ENCODE measurements at regions not wholly inside any gene's neighbourhood (a gene's known extent, or its start where the extent isn't known, plus 50 kb on each side); places are given as distances from the start of the nearest gene placed in this dataset.

GRCh38 chr6:139762587-139763031 is 388.2 kb upstream of the CITED2 start:
- Histone ChIP-seq H3K4me1 (ENCODE audit: control insufficient read depth, insufficient read depth, low read length) (no peaks in the 10 kb centered on the region), H3K9ac (ENCODE audit: extremely low read depth, low read length, poor library complexity, severe bottlenecking) (no peak overlapping the region), H3K27ac (ENCODE audit: low read depth, low read length) (no peak overlapping the region), H3K4me3 (ENCODE audit: low read length) (no peak overlapping the region), H3K36me3 (ENCODE audit: control insufficient read depth, insufficient read depth, low read length) (no peaks in the 10 kb centered on the region), H3K9me3 (ENCODE audit: control insufficient read depth, low read length) (no peaks in the 10 kb centered on the region), H3K27me3 (ENCODE audit: control insufficient read depth, insufficient read depth, low read length, poor library complexity, severe bottlenecking) (peaks cover 10% of the 10 kb centered on the region)
- no peaks in the 10 kb centered on the region for H3K9me3 Mint-ChIP-seq
- H3K4me3 Mint-ChIP-seq = no peak overlapping the region
- H3K27me3 Mint-ChIP-seq (ENCODE audit: insufficient read depth) = peaks cover 12% of the 10 kb centered on the region
- no peaks in the 10 kb centered on the region for H3K36me3 Mint-ChIP-seq (ENCODE audit: low read depth)
- H3K27ac Mint-ChIP-seq = no peak overlapping the region
- TF ChIP-seq CTCF (conservative IDR thresholded peaks at IDR 0.05) = no peak
- WGBS, 2 experiments (ENCODE audit: insufficient coverage in 1 of 2, insufficient read length in 1 of 2) = 67 to 88% methylated on average over 3 to 4 of the region's 4 CpGs
- H3K4me1 Mint-ChIP-seq = peaks cover 5% of the 10 kb centered on the region
- DNase-seq = no peak

- DNase-seq = no peak
- no peaks in the 10 kb centered on the region for H3K9me3 Mint-ChIP-seq
- Histone ChIP-seq H3K9me3 (ENCODE audit: control insufficient read depth, low read length) (no peaks in the 10 kb centered on the region), H3K27me3 (ENCODE audit: control insufficient read depth, insufficient read depth, low read length, poor library complexity, severe bottlenecking) (no peaks in the 10 kb centered on the region), H3K4me1 (ENCODE audit: control insufficient read depth, insufficient read depth, low read length) (no peaks in the 10 kb centered on the region), H3K9ac (ENCODE audit: extremely low read depth, low read length, poor library complexity, severe bottlenecking) (no peak overlapping the region), H3K27ac (ENCODE audit: low read depth, low read length) (peak overlapping the region; percentile 12), H3K36me3 (ENCODE audit: control insufficient read depth, insufficient read depth, low read length) (no peaks in the 10 kb centered on the region), H3K4me3 (ENCODE audit: low read length) (no peak overlapping the region)
- no peak overlapping the region for H3K4me3 Mint-ChIP-seq
- H3K36me3 Mint-ChIP-seq (ENCODE audit: low read depth) = no peaks in the 10 kb centered on the region
- no peak for TF ChIP-seq CTCF (conservative IDR thresholded peaks at IDR 0.05)
- 89 to 100% methylated on average over 1 of the region's 3 CpGs for WGBS, 2 experiments (ENCODE audit: insufficient coverage in 1 of 2, insufficient read length in 1 of 2)
- no peaks in the 10 kb centered on the region for H3K4me1 Mint-ChIP-seq
- peaks cover 3% of the 10 kb centered on the region for H3K27me3 Mint-ChIP-seq (ENCODE audit: insufficient read depth)
- H3K27ac Mint-ChIP-seq = no peak overlapping the region
Observed at GRCh38 chr6:139760128-139760527, 385.7 kb upstream of the CITED2 start.

GRCh38 chr6:139759086-139759485 is 384.6 kb upstream of the CITED2 start:
- H3K9me3 Mint-ChIP-seq = no peaks in the 10 kb centered on the region
- no peak for TF ChIP-seq CTCF (conservative IDR thresholded peaks at IDR 0.05)

More at GRCh38 chr6:139759086-139759485, 384.6 kb upstream of the CITED2 start:
- H3K27me3 Mint-ChIP-seq (ENCODE audit: insufficient read depth) = peaks cover 3% of the 10 kb centered on the region
- no peak overlapping the region for H3K4me3 ChIP-seq (ENCODE audit: low read length)
- H3K4me1 Mint-ChIP-seq = peaks cover 1% of the 10 kb centered on the region
- H3K36me3 Mint-ChIP-seq (ENCODE audit: low read depth) = no peaks in the 10 kb centered on the region
- no peak for DNase-seq
- no peak overlapping the region for H3K27ac ChIP-seq (ENCODE audit: low read depth, low read length)
- H3K27me3 ChIP-seq (ENCODE audit: control insufficient read depth, insufficient read depth, low read length, poor library complexity, severe bottlenecking) = no peaks in the 10 kb centered on the region
- H3K27ac Mint-ChIP-seq = no peak overlapping the region
- H3K9ac ChIP-seq (ENCODE audit: extremely low read depth, low read length, poor library complexity, severe bottlenecking) = no peak overlapping the region
- peaks cover 2% of the 10 kb centered on the region for H3K4me1 ChIP-seq (ENCODE audit: control insufficient read depth, insufficient read depth, low read length)
- 100% methylated on average over 2 of the region's 2 CpGs for WGBS, 2 experiments (ENCODE audit: insufficient coverage in 1 of 2, insufficient read length in 1 of 2)
- H3K9me3 ChIP-seq (ENCODE audit: control insufficient read depth, low read length) = no peaks in the 10 kb centered on the region
- H3K36me3 ChIP-seq (ENCODE audit: control insufficient read depth, insufficient read depth, low read length) = no peaks in the 10 kb centered on the region
- H3K4me3 Mint-ChIP-seq = no peak overlapping the region

Data from endodermal cell (in vitro differentiated cells).